HG03460 (cell line): ENCODE measurements at regions not wholly inside any gene's neighbourhood (a gene's known extent, or its start where the extent isn't known, plus 50 kb on each side); places are given as distances from the start of the nearest gene placed in this dataset.

Experiments used
- ATAC-seq: cut with Tn5 transposase; IDR thresholded peaks from one replicate; pipeline ENCODE4 v1.9.1; 2021; ENCODE audit not compliant: unreplicated experiment

DNA sequence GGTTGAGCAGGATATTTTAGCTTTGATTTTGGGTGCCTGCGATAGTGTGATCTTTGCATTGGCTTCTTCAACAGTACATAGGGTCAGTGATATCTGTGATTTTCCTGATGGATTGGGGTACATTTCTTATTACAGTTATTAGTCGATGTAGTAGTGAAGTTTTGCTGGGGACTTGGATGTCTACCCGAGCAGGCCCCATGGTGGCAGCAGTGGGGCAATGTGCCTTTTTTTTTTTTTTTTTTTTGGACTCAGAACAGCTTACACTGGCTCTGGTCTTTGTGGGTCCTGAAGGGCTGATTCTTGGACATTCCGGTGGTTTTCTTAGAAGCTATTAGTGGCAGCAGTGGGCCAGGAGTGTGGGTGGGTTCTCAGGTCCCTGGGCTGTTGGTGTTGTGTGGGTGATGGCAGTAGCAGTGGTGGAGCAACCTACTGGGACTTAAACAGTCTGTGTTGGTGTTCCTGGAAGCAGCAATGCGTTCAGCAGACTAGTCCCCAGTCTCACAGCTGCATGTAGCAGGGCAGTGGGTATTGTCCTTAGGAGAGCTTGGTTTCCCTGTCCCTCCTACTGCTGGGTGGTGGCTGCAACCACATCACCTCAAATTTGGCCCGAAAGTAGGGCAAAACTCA, 53.7 kb upstream of the SLC4A10 start:
- ATAC-seq = no peak

DNA sequence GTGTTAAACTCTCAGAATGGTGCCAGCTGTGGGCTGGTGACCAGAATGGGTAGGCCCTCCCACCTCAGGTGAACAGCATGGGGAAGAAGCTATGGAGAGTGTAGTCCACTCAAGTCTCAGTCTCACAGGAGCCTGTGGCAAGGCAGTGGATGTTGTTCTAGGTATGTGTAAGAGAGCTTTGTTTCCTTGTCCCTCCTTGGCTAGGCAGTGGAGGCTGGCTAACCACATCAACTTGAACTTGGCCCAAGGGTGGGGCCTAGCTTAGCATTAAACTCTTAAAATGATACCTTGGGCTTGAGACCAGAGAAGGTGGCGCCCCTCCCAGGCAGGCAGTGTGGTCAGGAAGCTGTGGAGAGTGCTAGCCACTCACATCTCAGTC, 53.2 kb upstream of the SLC4A10 start:
- ATAC-seq = no peak
